HUES48 (cell line): ENCODE measurements at regions not wholly inside any gene's neighbourhood (a gene's known extent, or its start where the extent isn't known, plus 50 kb on each side); places are given as distances from the start of the nearest gene placed in this dataset.
"Not testable (repeated sequence)": the region's sequence is repeated elsewhere in the genome, so short reads cannot be mapped to it uniquely, and the experiment has no call there.

Source experiments
- H3K27ac ChIP-seq: one replicate; pipeline ENCODE4 v1.7.0; 2013; ENCODE audit warnings: low read depth, low read length, inconsistent platforms
- H3K27me3 ChIP-seq: 2 replicates; pipeline ENCODE4 v1.6.1; 2013; ENCODE audit warnings: mild to moderate bottlenecking, low read length; ENCODE audit not compliant: control insufficient read depth, insufficient read depth
- H3K36me3 ChIP-seq: 2 replicates; pipeline ENCODE4 v1.6.1; 2013; ENCODE audit warnings: low read length; ENCODE audit not compliant: control insufficient read depth, insufficient read depth
- H3K4me1 ChIP-seq: 2 replicates; pipeline ENCODE4 v1.6.1; 2013; ENCODE audit warnings: mild to moderate bottlenecking, low read length; ENCODE audit not compliant: control insufficient read depth, insufficient read depth
- H3K4me3 ChIP-seq: 2 replicates; pipeline ENCODE4 v1.5.1; 2013; ENCODE audit warnings: mild to moderate bottlenecking, low read depth, low read length
- H3K9ac ChIP-seq: 2 replicates; pipeline ENCODE4 v1.6.1; 2013; ENCODE audit warnings: mild to moderate bottlenecking, low read depth, low read length, moderate library complexity
- H3K9me3 ChIP-seq: 2 replicates; pipeline ENCODE4 v1.6.1; 2013; ENCODE audit warnings: low read length; ENCODE audit not compliant: control insufficient read depth, insufficient read depth

GRCh38 chr6:15824811-15825210, 162.0 kb upstream of the DTNBP1 start:
- Histone ChIP-seq H3K9ac (no peak overlapping the region), H3K4me1 (no peaks in the 10 kb centered on the region), H3K4me3 (no peak overlapping the region), H3K9me3 (no peaks in the 10 kb centered on the region), H3K36me3 (no peaks in the 10 kb centered on the region), H3K27me3 (0 out of 2 replicates have a peak, but pooled peaks cover 3% of the 10 kb centered on the region), H3K27ac (no peak overlapping the region)

DNA sequence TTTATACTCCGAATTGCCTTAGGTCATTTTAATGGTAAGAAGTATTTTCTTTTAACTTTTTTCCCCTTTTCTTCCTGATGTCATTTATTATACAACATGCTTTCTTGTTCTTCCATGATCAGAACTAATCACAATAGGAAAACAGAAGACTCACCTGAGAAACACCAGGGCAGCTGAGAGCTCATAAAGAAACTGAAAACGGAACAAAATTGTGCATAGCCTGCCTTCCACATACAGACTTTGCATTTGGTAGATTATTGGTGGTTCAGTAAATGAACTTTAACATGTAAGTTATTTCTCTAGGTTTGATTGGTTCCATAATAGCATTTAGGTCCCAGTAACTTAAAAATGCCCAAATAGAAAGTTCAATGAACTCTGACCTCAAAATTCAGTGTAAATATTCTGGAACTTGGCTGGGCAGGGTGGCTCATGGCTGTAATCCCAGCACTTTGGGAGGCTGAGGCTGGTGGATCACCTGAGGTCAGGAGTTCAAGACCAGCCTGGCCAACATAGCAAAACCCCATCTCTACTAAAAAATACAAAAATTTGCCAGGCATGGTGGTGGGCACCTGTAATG, 161.1 kb upstream of the DTNBP1 start:
- no peaks in the 10 kb centered on the region for H3K4me1 ChIP-seq
- H3K9ac ChIP-seq = no peak overlapping the region
- no peak overlapping the region for H3K27ac ChIP-seq
- no peak overlapping the region for H3K4me3 ChIP-seq
- 0 out of 2 replicates have a peak, but pooled peaks cover 2% of the 10 kb centered on the region for H3K27me3 ChIP-seq
- no peaks in the 10 kb centered on the region for H3K36me3 ChIP-seq
- H3K9me3 ChIP-seq = no peaks in the 10 kb centered on the region

DNA sequence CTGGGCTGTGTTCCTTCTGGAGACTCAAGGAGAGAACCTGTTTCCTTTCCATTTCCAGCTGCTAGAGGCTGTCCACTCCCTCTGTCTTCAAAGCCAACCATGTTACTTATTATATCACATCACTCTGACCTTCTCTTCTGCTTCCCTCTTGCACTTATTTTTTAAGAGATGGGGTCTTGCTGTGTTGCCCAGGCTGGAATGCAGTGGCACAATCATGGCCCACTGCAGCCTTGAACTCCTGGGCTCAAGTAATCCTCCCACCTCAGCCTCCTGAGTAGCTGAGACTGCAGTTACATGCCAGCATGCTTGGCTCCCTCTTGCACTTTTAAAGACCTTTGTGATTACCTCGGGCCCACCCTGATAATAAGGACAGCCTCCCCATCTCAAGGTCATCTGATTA, 160.0 kb upstream of the DTNBP1 start:
- H3K4me3 ChIP-seq = no peak overlapping the region
- no peak overlapping the region for H3K9ac ChIP-seq
- no peaks in the 10 kb centered on the region for H3K27me3 ChIP-seq
- no peaks in the 10 kb centered on the region; the same call in 1 of the 2 replicates for H3K4me1 ChIP-seq
- no peaks in the 10 kb centered on the region for H3K9me3 ChIP-seq
- H3K27ac ChIP-seq = no peak overlapping the region
- H3K36me3 ChIP-seq = no peaks in the 10 kb centered on the region

DNA sequence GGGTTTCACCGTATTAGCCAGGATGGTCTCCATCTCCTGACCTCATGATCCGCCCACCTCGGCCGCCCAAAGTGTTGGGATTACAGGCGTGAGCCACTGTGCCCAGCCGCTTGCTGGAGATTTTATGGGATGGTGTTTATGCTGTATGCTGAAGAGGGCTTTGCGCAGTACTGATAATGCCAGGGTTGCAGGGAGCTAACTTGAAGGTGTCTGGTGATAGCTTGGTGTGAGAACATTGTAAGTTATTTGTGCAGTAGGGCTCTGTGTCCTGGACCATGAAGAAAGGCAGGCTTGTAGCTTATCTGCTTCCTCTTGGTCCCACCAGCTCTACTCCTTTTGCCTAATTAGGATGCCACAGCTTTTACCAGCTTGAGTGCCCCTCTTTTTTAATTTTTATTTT, 157.0 kb upstream of the DTNBP1 start:
- H3K4me3 ChIP-seq = no peak overlapping the region
- H3K4me1 ChIP-seq = no peaks in the 10 kb centered on the region; the same call in 1 of the 2 replicates
- no peaks in the 10 kb centered on the region for H3K36me3 ChIP-seq
- no peak overlapping the region for H3K27ac ChIP-seq
- H3K27me3 ChIP-seq = no peaks in the 10 kb centered on the region
- H3K9me3 ChIP-seq = no peaks in the 10 kb centered on the region
- no peak overlapping the region for H3K9ac ChIP-seq

DNA sequence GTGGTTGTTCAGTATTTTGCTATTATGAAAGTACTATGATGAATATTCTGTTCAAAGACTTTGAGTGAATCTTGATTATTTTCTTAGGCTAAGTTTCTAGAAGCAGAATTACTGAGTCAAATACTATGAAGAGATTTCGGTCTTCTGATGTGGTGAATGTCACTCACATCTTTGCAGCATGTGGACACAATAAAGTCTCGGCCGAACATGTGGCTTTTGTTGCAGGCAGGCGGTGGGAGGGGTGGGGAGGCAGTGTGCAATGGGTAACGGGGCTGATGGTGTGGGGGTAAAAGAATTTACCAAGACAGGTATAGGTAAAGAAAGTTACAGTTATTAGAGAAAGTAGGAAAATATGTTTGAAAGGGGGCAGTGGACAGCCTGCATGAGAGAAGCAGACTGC, 156.4 kb upstream of the DTNBP1 start:
- Histone ChIP-seq H3K27me3 (no peaks in the 10 kb centered on the region), H3K36me3 (no peaks in the 10 kb centered on the region), H3K27ac (no peak overlapping the region), H3K9ac (no peak overlapping the region), H3K4me1 (no peaks in the 10 kb centered on the region; the same call in 1 of the 2 replicates), H3K4me3 (no peak overlapping the region), H3K9me3 (no peaks in the 10 kb centered on the region)

DNA sequence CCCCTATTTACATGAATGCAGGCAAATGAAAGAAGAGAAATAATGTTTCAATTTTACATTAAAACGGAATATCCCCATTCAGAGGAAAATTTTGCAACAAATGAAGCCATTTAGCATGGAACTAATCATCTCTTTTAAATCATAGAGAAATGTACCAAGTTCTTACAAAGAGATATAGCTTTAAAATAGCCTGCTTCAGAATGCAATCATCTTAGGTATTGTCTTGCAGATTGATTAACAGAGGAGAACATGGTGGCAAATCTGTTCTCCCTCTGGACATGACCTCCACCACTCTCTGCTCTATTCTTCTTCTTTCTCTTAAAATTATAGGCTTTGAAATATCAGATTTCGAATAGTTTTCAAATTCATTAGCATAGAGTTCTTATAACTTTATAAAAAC, 155.7 kb upstream of the DTNBP1 start:
- Histone ChIP-seq H3K27ac (no peak overlapping the region), H3K9ac (no peak overlapping the region), H3K4me1 (no peaks in the 10 kb centered on the region; the same call in 1 of the 2 replicates), H3K4me3 (no peak overlapping the region), H3K9me3 (no peaks in the 10 kb centered on the region), H3K36me3 (no peaks in the 10 kb centered on the region), H3K27me3 (no peaks in the 10 kb centered on the region)

- no peaks in the 10 kb centered on the region for H3K36me3 ChIP-seq
- H3K9me3 ChIP-seq = no peaks in the 10 kb centered on the region
- no peak overlapping the region for H3K27ac ChIP-seq
- H3K4me3 ChIP-seq = no peak overlapping the region
- no peaks in the 10 kb centered on the region; the same call in 1 of the 2 replicates for H3K4me1 ChIP-seq
- H3K9ac ChIP-seq = no peak overlapping the region
- no peaks in the 10 kb centered on the region for H3K27me3 ChIP-seq
Measured at GRCh38 chr6:15818044-15818443, 155.2 kb upstream of the DTNBP1 start.

- Histone ChIP-seq H3K4me1 (no peaks in the 10 kb centered on the region; the same call in 1 of the 2 replicates), H3K27me3 (no peaks in the 10 kb centered on the region), H3K4me3 (no peak overlapping the region), H3K9ac (no peak overlapping the region), H3K27ac (no peak overlapping the region), H3K9me3 (no peaks in the 10 kb centered on the region), H3K36me3 (no peaks in the 10 kb centered on the region)
Measured at GRCh38 chr6:15817100-15817499, 154.3 kb upstream of the DTNBP1 start.

DNA sequence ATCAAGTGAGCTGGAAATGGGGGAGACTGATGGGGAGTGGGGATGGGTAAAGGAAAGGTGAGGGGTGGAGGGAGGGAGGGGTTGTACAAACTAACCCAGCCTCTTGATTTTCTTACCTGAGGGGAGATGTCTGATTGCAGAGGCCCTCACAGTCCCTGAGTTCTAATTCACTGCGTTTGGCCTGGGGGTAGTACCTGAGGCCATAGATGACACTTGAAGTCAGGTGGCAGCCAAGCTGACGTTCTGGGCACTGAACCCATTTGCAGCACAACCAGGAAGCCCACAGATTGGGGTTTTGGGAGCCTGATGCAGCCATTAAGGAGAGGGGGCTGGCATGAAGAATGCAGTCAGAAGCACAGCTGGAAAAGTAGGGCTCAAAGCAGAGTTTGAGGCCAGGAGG, 153.8 kb upstream of the DTNBP1 start:
- Histone ChIP-seq H3K27me3 (no peaks in the 10 kb centered on the region), H3K27ac (no peak overlapping the region), H3K9ac (no peak overlapping the region), H3K4me3 (no peak overlapping the region), H3K9me3 (no peaks in the 10 kb centered on the region), H3K36me3 (no peaks in the 10 kb centered on the region), H3K4me1 (no peaks in the 10 kb centered on the region; the same call in 1 of the 2 replicates)

DNA sequence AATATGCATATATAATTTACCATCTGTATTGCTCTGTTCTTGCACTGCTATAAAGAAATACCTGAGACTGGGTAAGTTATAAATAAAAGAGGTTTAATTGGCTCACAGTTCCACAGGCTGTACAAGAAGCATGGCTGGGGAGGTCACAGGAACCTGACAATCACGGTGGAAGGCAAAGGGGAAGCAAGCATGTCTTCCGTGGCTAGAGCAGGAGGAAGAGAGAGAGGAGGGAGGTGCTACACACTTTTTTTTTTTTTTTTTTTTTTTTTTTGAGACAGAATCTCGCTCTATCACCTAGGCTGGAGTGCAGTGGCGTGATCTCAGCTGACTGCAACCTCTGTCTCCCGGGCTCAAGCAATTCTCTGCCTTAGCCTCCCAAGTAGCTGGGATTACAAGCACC, 150.9 kb upstream of the DTNBP1 start:
- not testable (repeated sequence) for H3K9me3 ChIP-seq, H3K27ac ChIP-seq, H3K36me3 ChIP-seq, H3K9ac ChIP-seq, H3K27me3 ChIP-seq, H3K4me1 ChIP-seq, H3K4me3 ChIP-seq

- Histone ChIP-seq H3K4me3 (no peak overlapping the region), H3K27ac (no peak overlapping the region), H3K9ac (no peak overlapping the region), H3K4me1 (no peaks in the 10 kb centered on the region), H3K9me3 (no peaks in the 10 kb centered on the region), H3K36me3 (no peaks in the 10 kb centered on the region), H3K27me3 (no peaks in the 10 kb centered on the region)
Measured at GRCh38 chr6:15811107-15811506, 148.3 kb upstream of the DTNBP1 start.
